GM23338 (cell line): ENCODE measurements at regions not wholly inside any gene's neighbourhood (a gene's known extent, or its start where the extent isn't known, plus 50 kb on each side); places are given as distances from the start of the nearest gene placed in this dataset.

Experiments
- POLR2AphosphoS5 ChIP-seq: IDR thresholded peaks from 2 replicates; pipeline ENCODE4 v1.6.1; 2016; ENCODE audit warnings: antibody characterized with exemption, low read depth
- TF ChIP-seq, protein P1 (sequence below), 2 experiments: fragments of 200-600 bp in 1 of 2; sonication (generic) in 1 of 2; conservative IDR thresholded peaks; 2 replicates each; pipeline versions ENCODE4 v1.5.1 to v1.6.1; 2016 to 2017; ENCODE audit warnings: antibody characterized with exemption in 2 of 2, low read depth in 2 of 2, mild to moderate bottlenecking in 2 of 2, moderate library complexity in 1 of 2

DNA sequence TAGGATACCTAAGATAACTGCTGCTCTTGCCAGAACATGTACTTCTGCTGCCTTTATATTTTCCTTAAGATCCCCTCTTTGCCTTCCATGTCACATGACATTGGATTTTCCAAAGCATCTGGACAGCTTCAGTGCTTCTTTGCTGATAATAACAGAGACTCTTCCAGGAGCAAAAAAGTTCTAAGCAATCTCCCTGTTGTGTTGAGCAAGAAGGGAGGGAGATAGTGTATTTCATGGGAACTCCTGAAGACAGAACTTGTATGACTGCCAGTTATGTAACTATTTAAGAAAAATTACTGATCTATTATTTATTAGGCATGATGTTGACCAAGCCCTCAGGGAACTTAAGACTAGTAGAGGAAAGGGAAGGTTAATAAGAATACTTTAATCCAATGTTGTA lies 454.7 kb downstream of the SPATA31D1 start:
- TF ChIP-seq, protein P1, sequence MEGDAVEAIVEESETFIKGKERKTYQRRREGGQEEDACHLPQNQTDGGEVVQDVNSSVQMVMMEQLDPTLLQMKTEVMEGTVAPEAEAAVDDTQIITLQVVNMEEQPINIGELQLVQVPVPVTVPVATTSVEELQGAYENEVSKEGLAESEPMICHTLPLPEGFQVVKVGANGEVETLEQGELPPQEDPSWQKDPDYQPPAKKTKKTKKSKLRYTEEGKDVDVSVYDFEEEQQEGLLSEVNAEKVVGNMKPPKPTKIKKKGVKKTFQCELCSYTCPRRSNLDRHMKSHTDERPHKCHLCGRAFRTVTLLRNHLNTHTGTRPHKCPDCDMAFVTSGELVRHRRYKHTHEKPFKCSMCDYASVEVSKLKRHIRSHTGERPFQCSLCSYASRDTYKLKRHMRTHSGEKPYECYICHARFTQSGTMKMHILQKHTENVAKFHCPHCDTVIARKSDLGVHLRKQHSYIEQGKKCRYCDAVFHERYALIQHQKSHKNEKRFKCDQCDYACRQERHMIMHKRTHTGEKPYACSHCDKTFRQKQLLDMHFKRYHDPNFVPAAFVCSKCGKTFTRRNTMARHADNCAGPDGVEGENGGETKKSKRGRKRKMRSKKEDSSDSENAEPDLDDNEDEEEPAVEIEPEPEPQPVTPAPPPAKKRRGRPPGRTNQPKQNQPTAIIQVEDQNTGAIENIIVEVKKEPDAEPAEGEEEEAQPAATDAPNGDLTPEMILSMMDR (conservative IDR thresholded peaks at IDR 0.05; ENCODE audit: low read depth in 2 of 2) = no peak
- no peak for TF ChIP-seq POLR2AphosphoS5
